ENCODE measurements at regions not wholly inside any gene's neighbourhood (a gene's known extent, or its start where the extent isn't known, plus 50 kb on each side); places are given as distances from the start of the nearest gene placed in this dataset.
"Not testable (repeated sequence)": the region's sequence is repeated elsewhere in the genome, so short reads cannot be mapped to it uniquely, and the experiment has no call there.

DNA sequence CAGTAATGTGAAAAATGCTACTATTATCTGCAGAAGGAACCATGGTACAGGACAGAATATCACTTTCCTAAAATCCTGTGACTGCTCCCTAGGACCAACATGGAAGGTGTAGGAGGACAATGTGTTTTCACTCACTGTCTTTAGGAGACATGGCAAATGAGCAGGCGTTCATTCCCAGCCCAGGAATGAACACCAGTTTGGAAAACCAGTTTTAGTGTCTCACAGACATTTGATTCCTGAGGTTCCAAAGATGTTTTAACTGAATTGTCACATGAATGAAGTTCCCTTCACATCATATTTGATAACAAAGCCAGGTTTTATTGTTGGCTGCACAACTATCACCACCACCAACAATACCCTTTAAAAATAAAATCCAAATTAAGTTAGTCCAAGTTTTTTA is 178.2 kb downstream of the ENC1 start:
- DNase-seq (ENCODE audit: low read depth in 3 of 3, low spot score in 1 of 3), result no peak

DNA sequence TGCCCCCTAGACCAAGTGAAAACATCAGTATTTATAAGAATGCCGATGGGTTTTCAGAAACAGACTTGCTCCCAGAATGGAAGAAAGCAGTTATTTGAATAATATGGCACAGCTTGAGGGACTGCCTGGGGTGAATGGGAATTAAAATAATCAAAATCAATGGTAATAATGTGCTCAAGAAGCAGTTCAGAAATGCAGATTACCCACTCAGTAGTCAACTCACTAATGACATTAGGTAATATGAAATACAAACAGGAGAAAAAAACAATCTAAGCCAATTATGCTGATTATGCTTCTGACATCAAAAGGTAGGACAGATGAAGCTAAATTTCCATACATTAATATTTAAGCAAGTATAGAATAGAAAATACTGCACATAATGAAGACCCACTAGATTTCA is 179.3 kb downstream of the ENC1 start:
- no peak for DNase-seq (ENCODE audit: low read depth in 3 of 3, low spot score in 1 of 3)

DNA sequence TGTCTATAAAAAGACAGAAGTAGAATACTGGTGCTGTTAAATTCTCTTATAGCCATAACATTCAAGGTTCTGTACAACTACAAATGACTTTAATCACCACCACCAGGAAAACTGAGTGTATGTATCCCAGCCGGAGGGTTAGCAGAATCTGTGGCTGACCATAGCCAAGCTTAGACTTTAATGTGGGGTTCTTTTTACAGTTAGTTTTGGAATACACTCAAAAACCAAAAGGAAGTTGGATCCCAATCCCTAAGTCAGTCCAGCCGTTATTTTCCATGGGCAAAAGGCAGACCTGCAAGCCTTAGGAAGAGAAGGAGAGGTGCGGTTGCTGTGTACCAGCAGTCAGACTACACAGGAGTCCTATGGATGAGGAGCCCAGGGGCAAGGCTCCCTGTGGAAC is 179.8 kb downstream of the ENC1 start:
- DNase-seq (ENCODE audit: low read depth in 3 of 3, low spot score in 1 of 3), result no peak

DNA sequence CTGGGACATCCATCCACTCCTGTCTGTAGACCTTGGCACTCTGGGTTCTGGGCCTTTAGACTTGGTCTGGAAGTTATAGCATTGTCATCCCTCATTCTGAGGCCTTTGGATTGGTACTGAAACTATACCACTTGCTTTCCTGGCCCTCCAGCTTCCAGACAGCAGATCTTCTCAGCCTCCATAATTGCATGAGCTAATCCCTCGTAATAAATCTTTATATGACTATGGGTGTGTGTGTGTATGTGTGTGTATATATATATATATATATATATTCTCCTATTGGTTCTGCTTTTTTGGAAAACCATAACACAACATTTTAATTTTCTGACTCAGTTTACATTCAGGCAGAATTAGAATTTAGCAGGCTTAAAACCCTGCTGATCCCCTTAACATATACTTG is 180.5 kb downstream of the ENC1 start:
- no peak for DNase-seq (ENCODE audit: low read depth in 3 of 3, low spot score in 1 of 3)

DNA sequence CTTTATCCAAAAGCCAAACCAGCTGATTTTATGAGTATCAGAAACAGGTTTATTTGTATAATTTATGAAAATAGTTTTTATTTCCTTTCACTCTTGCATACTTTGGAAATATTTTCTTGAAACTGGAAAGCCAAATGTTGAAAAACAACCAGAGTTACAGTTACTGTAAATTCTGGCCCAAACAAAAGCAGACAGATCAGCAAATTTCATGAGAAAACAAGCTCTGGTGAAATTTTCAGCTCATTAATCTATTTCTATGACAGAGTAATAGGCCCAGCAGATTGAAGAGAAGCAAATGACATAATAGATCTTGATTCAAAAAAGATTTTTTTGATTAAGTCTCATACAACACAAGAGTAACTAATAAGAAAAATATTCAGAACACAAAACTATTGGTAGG is 182.7 kb downstream of the ENC1 start:
- DNase-seq (ENCODE audit: low read depth in 3 of 3, low spot score in 1 of 3), result no peak

DNA sequence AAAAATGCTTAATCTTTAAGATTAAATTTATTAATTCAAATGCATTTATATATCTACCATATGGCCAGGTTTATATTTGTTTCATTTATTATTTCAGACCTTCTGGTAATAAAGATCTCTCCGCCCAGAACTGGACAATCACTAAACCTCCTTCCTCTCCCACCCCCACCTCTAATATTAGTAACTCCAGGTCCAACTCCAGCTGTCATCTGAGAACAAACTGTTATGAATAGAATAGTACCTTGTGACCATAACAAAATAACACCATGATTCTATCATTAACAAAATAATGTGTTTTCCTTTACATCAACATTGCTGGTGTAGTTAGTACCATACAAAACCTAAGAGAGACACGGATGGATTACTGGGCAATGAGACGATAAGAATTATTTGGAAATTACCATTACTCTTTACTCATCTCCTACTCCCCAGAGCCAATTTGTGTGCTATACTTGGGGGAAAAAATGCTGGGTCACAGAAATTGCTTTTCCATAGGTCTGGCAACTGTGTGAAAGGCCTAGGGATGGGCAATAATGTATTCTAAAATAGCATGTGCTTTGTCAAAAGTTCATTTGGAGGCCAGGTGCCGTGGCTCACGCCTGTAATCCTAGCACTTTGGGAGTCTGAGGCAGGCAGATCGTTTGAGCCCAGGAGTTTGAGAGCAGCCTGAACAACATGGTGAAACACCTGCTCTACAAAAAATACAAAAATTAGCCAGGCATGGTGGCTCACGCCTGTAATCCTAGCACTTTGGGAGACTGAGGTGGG is 186.1 kb downstream of the ENC1 start:
- DNase-seq (ENCODE audit: low read depth in 3 of 3, low spot score in 1 of 3), result no peak

DNA sequence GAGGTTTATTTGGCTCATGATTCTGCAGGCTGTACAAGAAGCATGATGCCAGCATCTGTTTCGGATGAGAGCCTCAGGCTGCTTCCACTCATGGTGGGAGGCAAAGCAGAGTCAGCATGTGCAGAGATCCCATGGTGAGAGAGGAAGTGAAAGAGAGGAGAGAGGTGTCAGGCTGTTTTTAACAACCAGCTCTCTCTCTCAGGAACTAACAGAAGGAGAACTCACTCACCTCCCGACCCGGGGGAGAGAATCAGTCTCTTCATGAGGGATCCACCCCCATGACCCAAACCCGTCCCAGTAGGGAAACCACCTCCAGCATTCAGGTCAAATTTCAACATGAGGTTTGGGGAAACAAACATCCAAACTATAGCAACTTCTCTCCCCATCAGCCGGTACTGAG is 187.7 kb downstream of the ENC1 start:
- no peak for DNase-seq (ENCODE audit: low read depth in 3 of 3, low spot score in 1 of 3)

DNA sequence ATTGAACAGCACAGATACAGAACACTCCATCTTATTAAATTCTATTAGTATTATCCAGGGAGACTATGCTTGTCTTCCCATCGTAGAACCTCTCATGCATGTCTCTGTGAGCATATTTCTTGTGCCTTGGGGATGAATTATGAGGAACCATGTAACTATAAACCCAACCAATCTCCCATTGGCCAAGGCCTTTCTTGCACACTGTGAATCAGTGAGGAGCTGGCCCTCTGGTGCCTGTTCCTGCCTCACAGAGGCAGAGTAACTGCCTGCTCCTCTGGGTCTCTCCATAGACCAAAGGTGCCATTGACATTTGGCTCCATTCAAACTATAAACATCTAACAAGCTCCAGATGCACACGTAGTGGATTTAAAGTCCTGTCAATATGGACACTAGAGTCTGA is 190.4 kb downstream of the ENC1 start:
- DNase-seq (ENCODE audit: low read depth in 3 of 3, low spot score in 1 of 3), result no peak

DNA sequence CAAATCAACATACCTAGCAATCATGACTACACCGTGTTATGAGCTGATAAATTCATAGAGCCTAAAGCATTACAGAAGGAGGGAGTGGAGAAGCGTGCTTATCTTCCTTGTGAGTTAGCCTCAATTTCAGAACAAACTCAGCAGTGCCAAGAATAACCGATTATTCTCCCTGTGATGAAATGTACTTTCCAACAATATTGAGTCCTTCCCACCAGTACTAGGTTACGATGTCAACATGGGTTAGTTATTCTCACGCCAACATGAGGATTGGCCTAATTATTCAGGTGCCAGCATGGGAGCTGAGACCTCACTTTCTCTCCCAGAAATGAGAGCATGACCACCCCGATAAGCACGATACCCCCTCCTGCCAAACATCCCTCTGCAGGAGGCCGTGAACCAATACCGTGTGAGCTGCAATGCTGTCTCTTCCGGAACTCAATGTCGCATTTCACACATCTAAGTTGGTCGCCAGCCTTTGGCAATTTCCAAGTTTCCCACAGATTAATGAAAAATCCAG is 193.7 kb downstream of the ENC1 start:
- DNase-seq (ENCODE audit: low read depth in 3 of 3, low spot score in 1 of 3), result no peak

DNA sequence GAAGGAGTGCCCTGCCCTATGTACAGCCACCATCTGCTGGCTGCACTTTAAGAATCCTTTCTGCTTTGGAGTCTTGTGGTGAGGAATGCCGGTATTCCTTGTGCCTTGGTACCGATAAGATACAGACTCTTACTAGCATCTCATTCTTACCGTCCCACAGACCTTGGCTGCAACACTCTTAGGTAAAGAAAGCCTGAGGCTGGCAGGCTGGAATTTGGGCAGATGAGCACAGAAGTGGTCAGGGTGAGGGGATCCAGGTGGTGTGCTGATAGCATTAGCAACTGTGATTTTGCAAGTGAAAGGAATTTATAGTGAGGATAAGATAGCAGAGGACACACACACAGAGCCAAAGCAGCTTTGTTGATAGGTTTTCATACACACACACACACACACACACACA is 198.1 kb downstream of the ENC1 start:
- no peak for DNase-seq (ENCODE audit: low read depth in 3 of 3, low spot score in 1 of 3)

DNA sequence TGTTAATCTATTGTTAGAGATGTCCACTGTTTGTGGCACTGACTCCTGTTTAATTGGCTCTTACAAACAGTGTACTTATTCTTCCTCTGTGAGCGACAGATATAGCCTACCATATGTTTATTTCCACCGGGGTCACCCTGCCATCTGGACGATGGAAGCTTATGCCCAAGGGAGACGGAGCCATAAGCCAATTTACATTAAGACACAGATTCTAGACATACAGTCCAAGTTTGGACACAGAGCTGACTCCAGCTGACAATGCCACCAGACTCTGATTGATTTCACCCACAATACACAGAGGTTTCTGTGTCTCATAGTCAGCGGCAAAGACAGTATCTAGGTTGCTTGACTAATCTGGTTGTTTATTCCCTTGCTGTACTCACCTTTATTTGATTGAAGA is 198.9 kb downstream of the ENC1 start:
- DNase-seq (ENCODE audit: low read depth in 3 of 3, low spot score in 1 of 3), result no peak

DNA sequence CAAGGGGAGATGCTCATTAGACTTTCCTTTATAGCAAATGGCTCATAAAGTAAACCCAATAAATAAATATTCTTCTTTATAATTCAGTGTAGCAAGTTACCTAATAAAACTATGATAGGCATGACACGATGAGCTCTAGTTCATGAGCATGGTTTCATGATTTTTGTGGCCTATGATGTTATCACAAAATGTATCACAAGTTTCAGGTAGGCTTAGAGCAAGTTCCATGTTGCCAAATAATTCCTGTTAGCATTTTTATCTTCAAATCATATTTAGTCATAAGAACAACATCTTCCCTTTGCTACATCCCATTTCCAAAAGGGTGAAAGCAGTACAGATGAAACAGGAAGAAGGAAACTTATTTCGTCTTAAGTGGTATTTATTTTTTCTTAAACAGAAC is 200.2 kb downstream of the ENC1 start:
- DNase-seq (ENCODE audit: low read depth in 3 of 3, low spot score in 1 of 3), result no peak

DNA sequence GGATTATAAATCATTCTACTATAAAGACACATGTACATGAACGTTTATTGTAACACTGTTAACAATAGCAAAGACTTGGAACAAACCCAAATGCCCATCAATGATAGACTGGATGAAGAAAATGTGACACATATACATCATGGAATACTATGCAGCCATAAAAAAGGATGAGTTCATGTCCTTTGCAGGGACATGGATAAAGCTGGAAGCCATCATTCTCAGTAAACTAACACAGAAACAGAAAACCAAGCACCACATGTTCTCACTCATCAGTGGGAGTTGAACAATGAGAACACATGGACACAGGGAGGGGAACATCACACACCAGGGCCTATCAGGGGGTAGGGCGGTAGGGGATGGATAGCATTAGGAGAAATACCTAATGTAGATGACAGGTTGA is 202.7 kb downstream of the ENC1 start:
- DNase-seq (ENCODE audit: low read depth in 3 of 3, low spot score in 1 of 3), result not testable (repeated sequence)

DNA sequence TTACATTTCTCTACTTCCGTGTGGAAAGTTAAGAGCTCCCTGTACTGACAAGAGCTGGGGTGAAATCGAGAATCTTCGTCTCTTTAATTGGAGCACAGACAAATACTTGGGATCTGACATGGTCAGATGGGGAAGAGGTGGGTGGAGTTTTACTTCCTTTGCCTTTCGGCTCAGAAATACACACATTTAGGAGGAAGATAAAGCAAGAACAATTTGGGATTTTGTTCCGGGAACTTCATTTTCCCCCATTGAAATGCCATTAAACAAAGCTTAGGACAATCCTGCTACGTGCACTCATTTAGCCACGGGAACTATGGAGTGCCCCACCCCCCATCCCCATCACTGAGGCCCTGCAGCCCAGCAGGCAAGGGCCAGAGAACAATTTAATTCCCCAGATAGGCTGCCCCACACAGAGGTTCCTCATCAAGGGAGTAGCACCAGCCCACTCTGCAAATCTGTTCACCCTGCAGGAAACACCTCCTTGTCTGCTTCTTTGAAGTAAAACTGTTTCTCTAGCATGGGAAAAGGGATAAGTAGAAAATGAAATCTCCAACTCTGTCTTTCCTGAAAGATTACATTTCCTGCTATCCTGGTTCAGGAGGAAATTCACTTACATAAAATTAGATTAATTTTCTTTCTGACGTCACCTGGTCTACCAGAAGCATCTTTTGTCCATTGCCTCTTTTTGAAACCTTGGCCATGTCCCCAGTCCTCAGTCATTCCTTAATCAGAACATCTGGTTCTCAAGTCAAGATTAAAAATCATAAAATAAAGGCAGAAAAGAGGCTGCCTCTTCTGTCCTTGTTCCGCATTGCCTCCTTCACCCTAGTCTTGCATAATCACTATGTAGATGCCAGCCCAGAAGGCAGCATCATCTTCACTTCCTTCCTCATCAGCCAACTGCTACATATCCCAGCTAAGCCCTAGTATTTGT is 206.4 kb downstream of the ENC1 start:
- DNase-seq (ENCODE audit: low read depth in 3 of 3, low spot score in 1 of 3), result no peak

DNA sequence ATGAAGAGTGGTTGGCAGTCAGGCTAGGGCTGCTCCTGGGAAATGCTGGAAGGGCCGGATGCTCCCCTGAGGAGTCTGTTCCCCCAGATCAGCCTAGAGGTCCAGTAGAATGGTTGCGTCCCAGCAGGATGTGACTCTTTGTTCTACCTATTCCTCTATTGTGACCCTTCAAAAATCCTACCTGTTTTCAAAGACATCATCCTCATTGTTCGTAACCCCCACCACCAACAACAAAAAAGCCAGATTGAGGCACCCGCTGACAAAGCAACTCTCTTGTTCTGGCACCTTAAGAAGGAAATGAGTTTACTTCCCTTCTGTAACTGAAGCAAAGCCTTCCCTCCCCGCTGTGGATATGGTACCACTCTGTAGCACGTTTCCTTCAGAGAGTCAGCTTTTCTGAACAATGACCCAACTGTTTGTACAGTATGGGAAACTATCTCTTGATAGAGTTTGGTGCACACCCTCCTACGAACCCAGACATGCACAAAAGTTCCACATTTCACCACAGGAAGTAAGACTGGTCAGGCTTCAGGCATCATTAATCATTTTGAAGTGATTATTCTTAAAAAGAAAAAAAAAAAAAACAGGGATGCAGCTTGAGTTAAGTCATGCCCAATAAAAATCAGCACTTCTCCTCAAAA is 207.2 kb downstream of the ENC1 start:
- no peak for DNase-seq (ENCODE audit: low read depth in 3 of 3, low spot score in 1 of 3)

DNA sequence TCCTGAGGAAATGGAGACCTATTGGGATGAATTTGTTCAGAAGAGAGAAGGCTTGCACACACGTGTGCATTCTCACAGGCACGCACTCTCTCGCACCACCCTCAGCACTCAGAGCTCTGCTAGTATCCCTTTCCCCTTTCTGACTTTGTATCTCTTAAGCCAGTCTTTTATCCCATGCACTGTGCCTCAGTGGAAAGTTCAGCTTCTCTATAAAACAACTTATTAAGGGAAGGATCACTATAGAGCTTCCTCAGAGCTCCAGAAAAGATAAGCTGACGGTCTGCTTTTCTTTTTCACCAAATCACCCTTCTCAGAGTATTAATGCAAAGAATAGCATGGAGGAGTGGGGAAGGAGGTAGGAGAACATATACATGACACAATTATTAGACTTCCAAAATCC is 207.8 kb downstream of the ENC1 start:
- DNase-seq (ENCODE audit: low read depth in 3 of 3, low spot score in 1 of 3), result no peak

DNA sequence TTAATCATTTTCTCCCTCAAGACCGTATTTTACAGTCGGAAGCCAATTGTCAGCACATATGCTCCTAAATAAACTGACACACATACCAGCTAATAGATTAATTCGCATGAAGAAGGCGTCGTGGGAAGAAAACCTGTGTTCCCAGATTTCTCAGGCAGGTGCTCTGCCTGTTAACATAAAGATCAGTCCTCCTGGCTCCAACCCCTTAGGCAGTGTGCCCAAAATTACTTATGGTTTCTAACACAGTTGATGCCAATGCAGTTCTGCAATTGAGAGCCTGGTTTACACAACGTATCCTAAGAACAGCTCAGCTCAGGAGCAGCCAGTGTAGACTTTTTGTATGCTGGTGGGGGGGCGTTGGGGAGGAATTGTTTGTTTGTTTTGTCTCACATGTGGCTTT is 208.3 kb downstream of the ENC1 start:
- DNase-seq (ENCODE audit: low read depth in 3 of 3, low spot score in 1 of 3), result no peak

DNA sequence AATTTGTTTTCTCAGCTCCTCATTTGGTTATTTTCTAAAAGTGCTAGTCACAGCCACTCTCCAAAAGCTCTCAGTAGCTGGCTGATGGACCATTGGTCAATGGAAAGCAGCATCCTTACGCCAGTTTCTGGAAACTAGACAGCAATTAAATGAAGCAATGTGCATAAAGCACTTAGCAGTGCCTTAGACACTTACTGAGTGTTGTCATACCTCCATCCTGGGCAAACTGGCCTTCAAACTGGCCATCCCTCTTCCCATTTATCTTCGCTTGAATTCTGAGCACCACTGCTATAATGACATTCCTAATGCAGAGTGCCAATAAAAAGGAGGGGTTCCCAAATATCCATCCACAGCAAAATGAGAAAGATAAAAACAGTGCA is 209.2 kb downstream of the ENC1 start:
- no peak for DNase-seq (ENCODE audit: low read depth in 3 of 3, low spot score in 1 of 3)

DNA sequence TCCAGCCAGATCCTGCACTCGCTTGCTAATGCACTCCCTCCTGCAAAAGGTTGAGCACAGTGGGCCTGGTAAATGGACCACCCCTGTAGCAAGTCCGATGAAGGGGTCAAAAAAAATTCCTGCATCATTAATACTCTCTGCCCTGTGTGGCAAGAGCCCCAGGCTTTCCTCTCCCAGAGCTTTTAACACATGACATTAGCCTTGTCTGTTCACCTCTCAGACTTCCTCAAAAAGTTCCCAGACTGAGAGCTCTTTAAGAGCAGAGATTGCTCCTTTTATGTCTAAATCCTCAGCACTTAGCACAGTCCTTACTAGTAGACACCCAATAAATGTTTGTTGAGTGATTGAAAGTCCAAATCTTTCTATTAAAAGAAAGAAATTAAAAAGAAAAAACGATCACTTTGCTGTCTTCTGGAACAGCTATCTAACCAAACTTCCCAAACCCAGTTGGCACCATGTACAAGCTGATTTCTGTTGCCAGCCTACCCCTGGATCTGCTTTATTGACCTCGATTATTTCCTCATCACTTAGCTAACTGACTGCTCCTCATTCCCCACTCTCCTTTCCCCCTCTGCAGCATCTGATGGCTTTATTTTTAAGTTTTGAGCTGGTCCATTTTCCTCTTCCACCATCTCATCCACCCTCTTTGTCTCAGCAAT is 209.8 kb downstream of the ENC1 start:
- DNase-seq (ENCODE audit: low read depth in 3 of 3, low spot score in 1 of 3), result no peak

DNA sequence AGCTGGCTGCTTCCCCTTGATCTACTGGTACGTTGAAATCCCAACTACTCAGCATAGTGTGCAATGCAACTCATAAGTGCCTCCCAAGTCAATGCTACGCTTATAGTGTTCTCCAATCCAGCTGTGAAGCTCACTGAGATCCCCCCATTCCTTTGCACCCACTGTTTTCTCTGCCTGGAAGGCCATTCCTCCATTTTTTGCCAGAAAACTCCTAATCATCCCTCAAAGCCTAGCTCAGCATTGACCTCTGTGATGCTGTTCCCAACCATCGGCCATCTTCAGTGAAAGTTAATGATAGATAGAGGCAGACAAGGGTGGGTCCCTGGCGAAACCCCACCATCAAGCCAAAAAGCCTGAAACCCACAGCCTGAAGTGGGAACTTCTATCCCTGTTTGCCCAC is 211.0 kb downstream of the ENC1 start:
- no peak for DNase-seq (ENCODE audit: low read depth in 3 of 3, low spot score in 1 of 3)

DNA sequence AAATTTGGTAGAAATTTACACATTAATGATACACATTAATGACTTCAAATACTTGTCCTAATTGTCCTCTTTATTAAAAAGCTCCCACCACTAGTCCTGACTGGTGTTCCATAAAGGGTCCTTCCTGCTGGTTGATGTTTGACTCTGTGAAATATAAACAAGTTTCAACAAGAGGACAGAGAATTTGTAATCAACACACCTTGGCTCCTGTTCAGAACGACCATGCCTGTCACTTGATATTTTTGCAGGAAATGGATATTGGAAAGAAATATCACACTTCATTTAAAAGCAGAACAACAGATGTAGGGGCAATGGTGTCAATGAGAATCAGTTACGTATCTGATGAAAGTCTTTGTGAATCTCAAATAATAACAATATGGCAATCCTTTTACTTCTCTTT is 211.7 kb downstream of the ENC1 start:
- no peak for DNase-seq (ENCODE audit: low read depth in 3 of 3, low spot score in 1 of 3)
